ENCODE measurements at regions not wholly inside any gene's neighbourhood (a gene's known extent, or its start where the extent isn't known, plus 50 kb on each side); places are given as distances from the start of the nearest gene placed in this dataset.

DNA sequence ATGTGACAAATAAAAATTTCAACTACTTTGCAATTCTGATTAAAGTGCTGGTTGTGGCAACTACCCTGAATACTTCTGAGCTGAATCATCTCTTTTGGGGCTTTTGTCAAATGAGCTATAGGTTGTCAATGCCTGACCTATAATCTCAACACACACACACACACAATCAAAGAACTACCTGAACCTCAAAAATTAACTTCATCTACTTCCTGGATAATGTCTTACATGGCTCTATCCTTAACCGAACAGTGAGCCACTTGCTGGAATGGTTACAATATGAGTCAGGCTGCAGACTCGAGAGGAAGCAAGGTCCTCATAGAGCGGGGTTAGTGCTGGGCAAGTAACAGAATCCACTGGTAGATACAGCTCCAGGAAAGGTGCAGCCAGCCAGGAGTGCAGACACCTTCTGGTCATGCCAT is 70.6 kb upstream of the DST start:
- no peak for DNase-seq

DNA sequence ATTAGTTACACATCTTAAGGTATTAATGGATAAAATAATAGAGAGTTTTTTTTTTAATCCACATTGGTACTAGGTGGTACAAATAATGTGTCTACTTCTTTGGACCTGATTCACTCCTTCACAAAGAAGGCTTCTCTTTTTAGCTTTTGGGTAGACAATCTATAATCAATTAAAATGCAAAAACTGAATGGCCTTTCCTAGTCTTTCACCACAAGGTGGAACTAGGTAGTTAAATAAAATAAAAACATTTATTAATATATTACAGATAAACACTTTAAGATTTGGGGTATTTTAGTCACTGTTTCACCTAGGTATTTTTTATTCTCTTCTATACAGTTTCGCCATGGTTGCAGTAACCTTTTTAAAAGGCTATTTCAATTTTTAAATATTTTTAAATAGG is 68.3 kb upstream of the DST start:
- DNase-seq, result no peak

GRCh38 chr6:56709650-56710049 is 67.0 kb upstream of the DST start:
- DNase-seq, result no peak

GRCh38 chr6:56708810-56709597 is 66.3 kb upstream of the DST start:
- peak; percentile 21 to 62 for DNase-seq

- DNase-seq, result no peak
Measured at GRCh38 chr6:56706981-56707726, 64.5 kb upstream of the DST start.

DNA sequence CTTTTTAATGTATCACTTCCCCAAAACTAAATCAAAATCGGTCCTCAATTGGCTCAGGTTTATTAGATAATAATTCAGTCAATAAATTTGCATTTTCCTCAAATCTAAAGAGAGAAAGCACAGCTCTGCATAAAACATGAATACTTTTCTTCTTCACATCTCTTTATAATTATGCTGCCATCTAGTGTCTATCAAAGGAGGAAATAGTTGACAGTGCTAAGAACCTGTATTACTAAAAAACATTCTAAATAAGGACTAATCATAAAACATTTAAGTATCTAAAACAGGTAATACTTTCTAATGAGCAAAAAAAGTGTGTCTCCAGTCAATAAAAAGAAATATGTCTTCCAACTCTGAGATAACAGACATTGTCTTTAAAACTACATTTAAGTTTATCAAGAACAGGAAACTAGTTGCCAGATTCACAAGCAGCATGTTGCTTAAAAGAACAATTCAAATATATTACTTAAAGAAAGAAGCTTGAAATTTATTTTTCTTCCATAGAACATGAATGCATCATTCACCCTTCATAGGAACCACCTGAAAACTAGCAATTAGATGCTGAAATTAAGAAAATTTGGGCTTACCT is 56.5 kb upstream of the DST start:
- DNase-seq, result peak in 1 of 2 experiments; percentile 9

DNA sequence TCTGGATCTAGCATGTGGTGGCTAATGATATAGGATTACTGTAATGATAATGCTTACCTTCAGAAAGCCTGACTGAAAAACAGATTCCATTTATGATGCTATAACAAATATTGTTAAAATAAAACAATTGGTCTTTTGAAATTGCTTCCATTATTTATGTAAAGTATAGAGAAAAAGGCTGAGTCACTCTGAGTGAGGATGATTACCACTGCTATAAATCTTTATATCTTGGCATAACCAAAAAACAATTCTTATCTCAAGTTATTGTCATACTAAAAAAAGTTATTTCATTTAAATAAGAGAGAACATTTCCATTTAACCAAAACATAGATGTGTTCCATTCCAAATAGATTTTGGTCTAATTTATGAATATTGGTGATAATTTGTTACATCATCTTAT is 53.0 kb upstream of the DST start:
- no peak for DNase-seq

- DNase-seq, result no peak
Measured at GRCh38 chr6:56694002-56694401, 51.3 kb upstream of the DST start.

DNA sequence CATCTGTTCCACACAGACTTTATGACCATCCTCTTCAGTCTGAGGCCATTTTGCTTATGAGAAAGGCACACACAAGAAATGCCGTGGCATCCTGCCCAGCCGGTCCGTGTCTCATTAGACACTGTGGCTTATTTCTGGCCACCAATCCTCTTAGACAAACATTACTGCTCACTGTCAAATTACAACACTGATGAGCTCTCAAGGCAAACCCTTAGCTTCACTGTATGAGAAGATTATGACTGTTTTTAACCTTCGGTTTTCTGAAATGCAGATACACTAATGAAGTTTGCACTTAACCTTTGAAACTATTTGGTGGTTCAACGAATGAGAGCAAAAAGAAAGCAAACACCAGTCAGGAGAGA is 50.5 kb upstream of the DST start:
- DNase-seq, result peak; percentile 45 to 61

- no peak for DNase-seq
Measured at GRCh38 chr6:56692523-56693245, 50.0 kb upstream of the DST start.

Data from SHP77 (cell line).